Endodermal cell (in vitro differentiated cells): ENCODE measurements at regions not wholly inside any gene's neighbourhood (a gene's known extent, or its start where the extent isn't known, plus 50 kb on each side); places are given as distances from the start of the nearest gene placed in this dataset.
A peak's percentile ranks its signal among the peaks of the same experiment; 100 is the strongest.

Experiments
- DNase-seq: peaks from one replicate; pipeline ENCODE4 v3.0.0-alpha.2; 2017
- H3K27ac ChIP-seq: 2 replicates; pipeline ENCODE4 v1.5.1; 2013; ENCODE audit warnings: mild to moderate bottlenecking, low read depth, low read length, moderate library complexity
- H3K27me3 ChIP-seq: 2 replicates; pipeline ENCODE4 v1.6.1; 2013; ENCODE audit warnings: mild to moderate bottlenecking, low read length, moderate library complexity; ENCODE audit not compliant: insufficient read depth, control insufficient read depth, poor library complexity, severe bottlenecking
- H3K36me3 ChIP-seq: 2 replicates; pipeline ENCODE4 v1.7.0; 2013; ENCODE audit warnings: mild to moderate bottlenecking, low read length, moderate library complexity; ENCODE audit not compliant: control insufficient read depth, insufficient read depth
- H3K4me1 ChIP-seq: one replicate; pipeline ENCODE4 v1.7.0; 2013; ENCODE audit warnings: low read length; ENCODE audit not compliant: control insufficient read depth, insufficient read depth
- H3K4me3 ChIP-seq: 2 replicates; pipeline ENCODE4 v1.5.1; 2013; ENCODE audit warnings: mild to moderate bottlenecking, low read length, moderate library complexity
- H3K9ac ChIP-seq: 2 replicates; pipeline ENCODE4 v1.6.1; 2013; ENCODE audit warnings: mild to moderate bottlenecking, low read length, moderate library complexity; ENCODE audit not compliant: poor library complexity, severe bottlenecking; ENCODE audit errors: extremely low read depth
- H3K9me3 ChIP-seq: 2 replicates; pipeline ENCODE4 v1.6.1; 2013; ENCODE audit warnings: mild to moderate bottlenecking, low read length, moderate library complexity; ENCODE audit not compliant: control insufficient read depth
- H3K27ac Mint-ChIP-seq: 2 replicates; pipeline ENCODE4 v1.8.0; 2020; ENCODE audit warnings: mixed read lengths
- H3K27me3 Mint-ChIP-seq: 2 replicates; pipeline ENCODE4 v1.8.0; 2021; ENCODE audit warnings: mild to moderate bottlenecking, mixed read lengths; ENCODE audit not compliant: insufficient read depth
- H3K36me3 Mint-ChIP-seq: 2 replicates; pipeline ENCODE4 v1.8.0; 2020; ENCODE audit warnings: low read depth, mixed read lengths
- H3K4me1 Mint-ChIP-seq: 2 replicates; pipeline ENCODE4 v1.8.0; 2020; ENCODE audit warnings: mixed read lengths
- H3K4me3 Mint-ChIP-seq: 2 replicates; pipeline ENCODE4 v1.8.0; 2020; ENCODE audit warnings: mild to moderate bottlenecking, moderate library complexity, mixed read lengths
- H3K9me3 Mint-ChIP-seq: 2 replicates; pipeline ENCODE4 v1.8.0; 2020; ENCODE audit warnings: mild to moderate bottlenecking, mixed read lengths
- WGBS, 2 experiments: methylation state at CpG; one replicate each; pipeline versions ENCODE4 v1.1.5 to v1.1.7; 2013; ENCODE audit warnings: missing lambda C conversion rate in 2 of 2, mixed read lengths in 1 of 2; ENCODE audit not compliant: insufficient coverage in 1 of 2, insufficient read length in 1 of 2; 5-methylcytosine and 5-hydroxymethylcytosine counted together
- TF ChIP-seq, protein P1 (sequence below): fragments of 200-600 bp; sonication (generic); conservative IDR thresholded peaks from 2 replicates; pipeline ENCODE4 v1.5.0; 2021; ENCODE audit warnings: antibody characterized with exemption, mild to moderate bottlenecking

DNA sequence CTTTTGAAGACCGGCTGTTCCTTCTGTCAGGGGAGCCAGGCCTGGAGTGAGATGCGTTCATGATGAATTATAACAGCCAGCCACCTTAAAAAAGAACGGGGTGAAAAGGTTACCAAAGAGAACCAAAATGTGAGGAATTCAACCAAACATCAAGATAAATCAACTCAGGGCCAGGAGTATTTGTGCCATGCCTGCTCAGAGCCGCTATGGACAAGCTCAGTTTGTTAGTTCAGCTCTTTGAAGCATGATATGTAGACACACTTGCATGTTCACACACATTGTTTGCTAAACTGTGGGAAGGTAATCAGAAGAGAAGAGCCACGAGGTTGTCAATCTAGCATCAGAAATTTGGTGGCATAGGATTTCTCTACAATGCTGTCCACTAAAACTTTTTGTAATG, 367.4 kb upstream of the TBX3 start:
- Histone ChIP-seq H3K9me3 (no peaks in the 10 kb centered on the region), H3K36me3 (no peaks in the 10 kb centered on the region), H3K27ac (no peak overlapping the region), H3K9ac (no peak overlapping the region), H3K4me1 (no peaks in the 10 kb centered on the region), H3K4me3 (no peak overlapping the region), H3K27me3 (no peaks in the 10 kb centered on the region)
- Mint-ChIP-seq H3K36me3 (no peaks in the 10 kb centered on the region), H3K4me1 (no peaks in the 10 kb centered on the region), H3K27me3 (peaks cover 2% of the 10 kb centered on the region), H3K27ac (no peak overlapping the region), H3K9me3 (no peaks in the 10 kb centered on the region), H3K4me3 (no peak overlapping the region)
- DNase-seq: no peak
- TF ChIP-seq, protein P1, sequence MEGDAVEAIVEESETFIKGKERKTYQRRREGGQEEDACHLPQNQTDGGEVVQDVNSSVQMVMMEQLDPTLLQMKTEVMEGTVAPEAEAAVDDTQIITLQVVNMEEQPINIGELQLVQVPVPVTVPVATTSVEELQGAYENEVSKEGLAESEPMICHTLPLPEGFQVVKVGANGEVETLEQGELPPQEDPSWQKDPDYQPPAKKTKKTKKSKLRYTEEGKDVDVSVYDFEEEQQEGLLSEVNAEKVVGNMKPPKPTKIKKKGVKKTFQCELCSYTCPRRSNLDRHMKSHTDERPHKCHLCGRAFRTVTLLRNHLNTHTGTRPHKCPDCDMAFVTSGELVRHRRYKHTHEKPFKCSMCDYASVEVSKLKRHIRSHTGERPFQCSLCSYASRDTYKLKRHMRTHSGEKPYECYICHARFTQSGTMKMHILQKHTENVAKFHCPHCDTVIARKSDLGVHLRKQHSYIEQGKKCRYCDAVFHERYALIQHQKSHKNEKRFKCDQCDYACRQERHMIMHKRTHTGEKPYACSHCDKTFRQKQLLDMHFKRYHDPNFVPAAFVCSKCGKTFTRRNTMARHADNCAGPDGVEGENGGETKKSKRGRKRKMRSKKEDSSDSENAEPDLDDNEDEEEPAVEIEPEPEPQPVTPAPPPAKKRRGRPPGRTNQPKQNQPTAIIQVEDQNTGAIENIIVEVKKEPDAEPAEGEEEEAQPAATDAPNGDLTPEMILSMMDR: no peak
- 93 to 96% methylated on average over 3 to 5 of the region's 5 CpGs for WGBS, 2 experiments

DNA sequence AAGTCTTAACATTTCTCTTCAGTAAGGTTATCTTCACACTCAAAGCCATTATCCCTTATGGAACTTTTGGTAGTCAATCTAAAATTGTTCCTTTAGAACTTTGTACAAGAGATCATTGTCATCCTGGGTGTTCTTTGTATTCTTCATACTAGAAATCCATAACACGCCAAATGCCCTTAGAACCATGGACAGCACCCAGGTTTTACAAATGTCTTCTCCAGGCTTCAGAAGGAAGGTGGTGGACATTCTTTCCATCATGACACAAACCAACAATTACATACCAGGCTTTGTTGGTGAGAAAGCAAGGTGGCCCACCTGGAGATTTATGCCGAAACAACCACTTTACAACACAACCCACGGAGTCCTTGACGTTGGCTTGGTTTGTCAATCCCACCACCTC, 365.6 kb upstream of the TBX3 start:
- Histone ChIP-seq H3K27me3 (no peaks in the 10 kb centered on the region), H3K9me3 (no peaks in the 10 kb centered on the region), H3K9ac (no peak overlapping the region), H3K27ac (no peak overlapping the region), H3K36me3 (no peaks in the 10 kb centered on the region), H3K4me1 (peaks cover 3% of the 10 kb centered on the region), H3K4me3 (no peak overlapping the region)
- Mint-ChIP-seq H3K27ac (no peak overlapping the region), H3K9me3 (no peaks in the 10 kb centered on the region), H3K4me3 (no peak overlapping the region), H3K4me1 (peaks cover 6% of the 10 kb centered on the region), H3K36me3 (no peaks in the 10 kb centered on the region), H3K27me3 (peaks cover 2% of the 10 kb centered on the region)
- WGBS, 2 experiments: 89% methylated on average over 4 of the region's 4 CpGs; no CpG with 5 or more reads in 1 of the 2 experiments
- peak; percentile 59 for DNase-seq
- TF ChIP-seq, protein P1: no peak

- H3K9me3 ChIP-seq: peaks cover 2% of the 10 kb centered on the region
- peaks cover 2% of the 10 kb centered on the region for H3K27me3 Mint-ChIP-seq
- H3K4me1 Mint-ChIP-seq: peaks cover 6% of the 10 kb centered on the region
- no peak overlapping the region for H3K4me3 ChIP-seq
- no peaks in the 10 kb centered on the region for H3K9me3 Mint-ChIP-seq
- no peaks in the 10 kb centered on the region for H3K27me3 ChIP-seq
- no peak overlapping the region for H3K4me3 Mint-ChIP-seq
- no peaks in the 10 kb centered on the region for H3K36me3 ChIP-seq
- peaks cover 3% of the 10 kb centered on the region for H3K4me1 ChIP-seq
- no peak overlapping the region for H3K27ac Mint-ChIP-seq
- H3K27ac ChIP-seq: no peak overlapping the region
- no peak overlapping the region for H3K9ac ChIP-seq
- no peaks in the 10 kb centered on the region for H3K36me3 Mint-ChIP-seq
- WGBS, 2 experiments: 88 to 91% methylated on average over 1 of the region's 1 CpG
- TF ChIP-seq, protein P1: no peak
- no peak for DNase-seq
Measured at GRCh38 chr12:115046805-115047204, 362.8 kb upstream of the TBX3 start.
